ENCODE measurements at regions not wholly inside any gene's neighbourhood (a gene's known extent, or its start where the extent isn't known, plus 50 kb on each side); places are given as distances from the start of the nearest gene placed in this dataset.

DNA sequence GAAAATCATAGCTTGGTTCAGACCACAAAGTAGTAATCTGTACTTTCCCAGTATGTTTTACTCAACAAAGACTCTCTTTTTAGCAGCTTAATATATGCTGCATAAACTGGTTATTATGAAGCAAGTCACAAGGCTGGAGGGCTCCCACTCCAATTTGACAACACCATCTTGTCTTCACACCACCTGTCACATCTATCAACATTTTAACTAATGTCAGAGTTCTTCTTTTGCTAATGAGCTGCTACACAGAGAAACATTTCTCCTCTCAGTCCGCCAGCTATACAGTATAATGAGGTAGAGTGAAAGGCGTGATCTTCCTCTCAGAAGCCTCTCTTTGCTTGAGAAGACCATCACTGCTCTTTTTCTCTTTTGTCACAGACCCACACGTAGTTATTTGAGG lies 230.1 kb downstream of the BARHL2 start:
- no peak for TF ChIP-seq EP300 (IDR thresholded peaks at IDR 0.05)
- TF ChIP-seq, protein P1, sequence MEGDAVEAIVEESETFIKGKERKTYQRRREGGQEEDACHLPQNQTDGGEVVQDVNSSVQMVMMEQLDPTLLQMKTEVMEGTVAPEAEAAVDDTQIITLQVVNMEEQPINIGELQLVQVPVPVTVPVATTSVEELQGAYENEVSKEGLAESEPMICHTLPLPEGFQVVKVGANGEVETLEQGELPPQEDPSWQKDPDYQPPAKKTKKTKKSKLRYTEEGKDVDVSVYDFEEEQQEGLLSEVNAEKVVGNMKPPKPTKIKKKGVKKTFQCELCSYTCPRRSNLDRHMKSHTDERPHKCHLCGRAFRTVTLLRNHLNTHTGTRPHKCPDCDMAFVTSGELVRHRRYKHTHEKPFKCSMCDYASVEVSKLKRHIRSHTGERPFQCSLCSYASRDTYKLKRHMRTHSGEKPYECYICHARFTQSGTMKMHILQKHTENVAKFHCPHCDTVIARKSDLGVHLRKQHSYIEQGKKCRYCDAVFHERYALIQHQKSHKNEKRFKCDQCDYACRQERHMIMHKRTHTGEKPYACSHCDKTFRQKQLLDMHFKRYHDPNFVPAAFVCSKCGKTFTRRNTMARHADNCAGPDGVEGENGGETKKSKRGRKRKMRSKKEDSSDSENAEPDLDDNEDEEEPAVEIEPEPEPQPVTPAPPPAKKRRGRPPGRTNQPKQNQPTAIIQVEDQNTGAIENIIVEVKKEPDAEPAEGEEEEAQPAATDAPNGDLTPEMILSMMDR (IDR thresholded peaks at IDR 0.05) = no peak
- TF ChIP-seq POLR2AphosphoS5 (IDR thresholded peaks at IDR 0.05) = no peak
- TF ChIP-seq POLR2A (IDR thresholded peaks at IDR 0.05) = no peak

Data from sigmoid colon (tissue), 4 donors.